ENCODE measurements at regions not wholly inside any gene's neighbourhood (a gene's known extent, or its start where the extent isn't known, plus 50 kb on each side); places are given as distances from the start of the nearest gene placed in this dataset.
"Not testable (repeated sequence)": the region's sequence is repeated elsewhere in the genome, so short reads cannot be mapped to it uniquely, and the experiment has no call there.

DNA sequence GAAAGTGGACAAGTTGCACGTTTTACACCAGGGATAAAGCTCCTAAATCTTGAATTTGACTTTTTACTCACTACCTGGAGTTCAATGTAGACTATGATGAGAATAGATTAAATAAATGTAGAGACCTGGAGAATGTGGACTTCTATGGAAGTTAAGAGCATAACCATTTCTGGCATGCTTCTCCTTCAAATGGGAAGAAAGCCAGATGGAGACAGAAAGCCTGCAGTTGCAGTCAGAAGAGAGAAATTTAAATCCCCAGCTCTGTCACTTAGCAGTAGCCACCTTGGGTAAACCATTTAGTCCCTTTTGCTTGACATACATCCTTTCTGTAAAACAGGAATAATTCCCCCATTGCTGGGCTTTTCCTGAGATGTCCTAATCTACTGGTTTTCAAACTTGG lies 355.3 kb upstream of the AUTS2 start:
- ChIA-PET CTCF (no interaction called here), POLR2A (no interaction called here)
- no peak for DNase-seq (ENCODE audit: extremely low spot score)
- TF ChIP-seq CTCF (IDR thresholded peaks at IDR 0.05; ENCODE audit: control extremely low read depth, extremely low read depth, low read depth, missing control alignments) = no peak

- DNase-seq (ENCODE audit: extremely low spot score) = no peak
- CTCF ChIA-PET = no interaction called here
- POLR2A ChIA-PET = no interaction called here
- no peak for TF ChIP-seq CTCF (IDR thresholded peaks at IDR 0.05; ENCODE audit: control extremely low read depth, extremely low read depth, low read depth, missing control alignments)
Observed at GRCh38 chr7:69244701-69245100, 353.6 kb upstream of the AUTS2 start.

GRCh38 chr7:69245646-69246045 lies 352.6 kb upstream of the AUTS2 start:
- POLR2A ChIA-PET = no interaction called here
- CTCF ChIA-PET = no interaction called here
- DNase-seq (ENCODE audit: extremely low spot score) = no peak
- no peak for TF ChIP-seq CTCF (IDR thresholded peaks at IDR 0.05; ENCODE audit: control extremely low read depth, extremely low read depth, low read depth, missing control alignments)

GRCh38 chr7:69246758-69247157 lies 351.5 kb upstream of the AUTS2 start:
- ChIA-PET CTCF (no interaction called here), POLR2A (no interaction called here)
- TF ChIP-seq CTCF (IDR thresholded peaks at IDR 0.05; ENCODE audit: control extremely low read depth, extremely low read depth, low read depth, missing control alignments) = no peak
- no peak for DNase-seq (ENCODE audit: extremely low spot score)

DNA sequence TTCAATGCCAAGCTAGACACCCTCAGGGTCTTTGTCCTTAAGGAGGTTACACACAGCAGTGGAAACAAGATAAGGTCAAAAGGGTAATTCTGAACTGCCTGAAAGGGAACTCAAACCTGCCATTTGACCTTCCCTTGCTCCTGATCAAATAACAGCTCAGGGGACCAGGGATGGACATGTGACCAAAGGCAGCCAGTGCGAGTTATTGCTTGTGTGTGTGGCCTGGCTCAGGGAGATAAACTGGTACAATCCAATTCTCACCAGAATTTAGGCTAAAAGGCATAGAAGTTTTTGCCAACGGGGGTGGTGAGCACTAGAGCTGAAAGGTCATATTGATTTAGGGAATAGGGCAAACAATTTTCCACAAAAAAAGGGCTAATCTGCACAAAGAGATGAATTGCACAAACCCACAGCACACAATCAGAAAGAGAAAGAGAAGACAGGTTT lies 349.9 kb upstream of the AUTS2 start:
- CTCF ChIA-PET, POLR2A ChIA-PET: not testable (repeated sequence)

DNA sequence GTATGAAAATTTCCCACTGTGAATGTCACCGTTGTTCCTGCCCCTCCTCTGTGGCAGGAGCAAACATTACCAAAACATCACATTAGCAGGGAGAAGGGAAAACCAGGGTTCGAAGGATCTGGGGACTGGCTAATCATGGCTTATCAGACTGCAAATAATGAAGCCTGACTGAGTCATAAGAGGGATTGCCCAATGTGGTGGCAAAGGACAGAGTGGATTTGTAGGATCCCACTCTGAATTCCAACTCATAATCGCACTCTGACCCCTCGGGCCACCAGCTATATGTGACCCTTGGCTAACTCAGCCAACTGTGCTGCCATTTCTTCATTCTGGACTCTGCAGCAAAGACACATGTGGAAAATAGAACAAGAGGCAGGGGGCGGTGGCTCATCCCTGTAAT lies 347.3 kb upstream of the AUTS2 start:
- no peak for DNase-seq (ENCODE audit: extremely low spot score)
- TF ChIP-seq CTCF (IDR thresholded peaks at IDR 0.05; ENCODE audit: control extremely low read depth, extremely low read depth, low read depth, missing control alignments) = no peak
- ChIA-PET CTCF (no interaction called here), POLR2A (no interaction called here)

More for the DNA sequence above, 349.9 kb upstream of the AUTS2 start:
- not testable (repeated sequence) for DNase-seq (ENCODE audit: extremely low spot score)

DNA sequence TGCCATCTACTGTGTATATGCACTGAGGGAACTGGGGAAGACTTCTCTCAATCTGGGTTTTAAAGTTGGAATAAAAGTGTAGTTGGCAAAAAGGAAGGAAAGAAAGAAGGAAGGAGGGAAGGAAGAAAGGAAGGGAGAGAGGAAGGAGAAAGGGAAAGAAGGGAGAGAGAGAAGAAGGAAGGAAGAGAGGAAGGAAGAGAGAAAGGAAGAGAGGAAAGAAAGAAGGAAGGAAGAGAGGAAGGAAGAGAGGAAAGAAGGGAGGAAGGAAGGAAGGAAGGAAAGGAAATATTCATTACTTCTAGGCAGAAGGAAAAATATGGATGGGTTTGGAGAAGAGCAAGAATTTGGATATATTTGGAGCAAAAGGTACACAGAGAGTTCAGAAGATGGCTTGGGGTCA lies 343.6 kb upstream of the AUTS2 start:
- DNase-seq (ENCODE audit: extremely low spot score) = no peak
- no peak for TF ChIP-seq CTCF (IDR thresholded peaks at IDR 0.05; ENCODE audit: control extremely low read depth, extremely low read depth, low read depth, missing control alignments)
- ChIA-PET POLR2A (no interaction called here), CTCF (interaction anchor here (1.3 kb wide), 1 partner anchor 14 kb away, joined by 3 read pairs; no protein-coding TSS in a partner anchor)
